MCF 10A (cell line): ENCODE measurements at regions not wholly inside any gene's neighbourhood (a gene's known extent, or its start where the extent isn't known, plus 50 kb on each side); places are given as distances from the start of the nearest gene placed in this dataset.
A peak's percentile ranks its signal among the peaks of the same experiment; 100 is the strongest.

Source experiments
- BruUV-seq: library from RNA; stranded (reverse); fragments of 400-500 nt; replicated peaks from 2 replicates; lab custom pipeline; 2021; lab: Mats Ljungman, UMichigan
- CTCF ChIA-PET: fragments of 300-600 bp; sonication (Branson Sonifier 250); formaldehyde crosslinking; extraction: SDS; loops from one replicate; lab custom pipeline; 2021; ENCODE audit warnings: antibody characterized with exemption, inconsistent platforms; lab: Yijun Ruan, JAX
- POLR2A ChIA-PET: fragments of 300-600, 350-650 bp; sonication (Branson Sonifier 250); formaldehyde crosslinking; extraction: SDS; loops from one replicate; lab custom pipeline; 2020; ENCODE audit warnings: antibody characterized with exemption, inconsistent platforms; lab: Yijun Ruan, JAX
- DNase-seq: peaks from one replicate; pipeline ENCODE4 v3.0.0-alpha.2; 2018; ENCODE audit not compliant: unreplicated experiment
- H3K27ac Mint-ChIP-seq: one replicate; pipeline ENCODE4 v1.8.0; 2022; ENCODE audit warnings: mild to moderate bottlenecking, low read depth, mixed read lengths; ENCODE audit not compliant: unreplicated experiment
- H3K27me3 Mint-ChIP-seq: one replicate; pipeline ENCODE4 v1.8.0; 2022; ENCODE audit warnings: mixed read lengths; ENCODE audit not compliant: insufficient read depth, unreplicated experiment
- H3K36me3 Mint-ChIP-seq: one replicate; pipeline ENCODE4 v1.8.0; 2022; ENCODE audit warnings: mild to moderate bottlenecking, moderate library complexity, mixed read lengths; ENCODE audit not compliant: insufficient read depth, unreplicated experiment
- H3K4me1 Mint-ChIP-seq: one replicate; pipeline ENCODE4 v1.8.0; 2022; ENCODE audit warnings: mixed read lengths; ENCODE audit not compliant: insufficient read depth, unreplicated experiment
- H3K4me3 Mint-ChIP-seq: one replicate; pipeline ENCODE4 v1.8.0; 2022; ENCODE audit warnings: mild to moderate bottlenecking, moderate library complexity, mixed read lengths; ENCODE audit not compliant: unreplicated experiment
- H3K9me3 Mint-ChIP-seq: one replicate; pipeline ENCODE4 v1.8.0; 2022; ENCODE audit warnings: mixed read lengths; ENCODE audit not compliant: unreplicated experiment
- intact Hi-C: fragments of 100-400 bp; cut with micrococcal nuclease; formaldehyde crosslinking; loops from 2 replicates; pipeline ENCODE4 v1.14.1; 2022
- TF ChIP-seq, protein P1 (sequence below): fragments of 200-600 bp; IDR thresholded peaks from one replicate; pipeline ENCODE4 v1.8.0; 2022; ENCODE audit warnings: antibody characterized with exemption, mild to moderate bottlenecking; ENCODE audit not compliant: unreplicated experiment

DNA sequence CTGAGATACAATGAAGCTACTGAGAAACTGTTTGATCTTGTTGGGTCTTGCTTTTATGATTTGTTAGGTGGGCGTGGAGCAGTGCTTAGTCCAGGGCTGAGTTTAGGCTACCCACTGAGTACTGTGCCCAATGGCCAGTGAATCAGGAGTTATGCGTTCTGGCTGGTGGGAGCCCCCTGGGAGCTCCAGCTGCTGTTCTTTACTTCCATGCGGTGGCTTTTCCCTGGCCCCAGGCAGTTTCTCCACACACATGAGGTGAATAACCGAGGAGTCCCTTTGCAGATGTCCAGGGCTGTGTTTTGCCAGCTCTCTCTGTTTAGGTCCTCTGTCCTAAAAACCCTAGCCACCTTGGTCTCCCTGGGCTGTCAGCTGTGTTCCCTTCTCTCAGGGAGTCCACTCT lies 106.5 kb downstream of the KLF13 start:
- ChIA-PET POLR2A (no interaction called here), CTCF (interaction anchor here (0.6 to 9.0 kb wide), 5 partner anchors 8 to 67 kb away, joined by 3 to 116 read pairs (median 4); no protein-coding TSS in a partner anchor)
- Mint-ChIP-seq H3K4me3 (no peak overlapping the region), H3K27ac (no peak overlapping the region), H3K4me1 (peaks cover 15% of the 10 kb centered on the region), H3K9me3 (no peaks in the 10 kb centered on the region), H3K36me3 (no peaks in the 10 kb centered on the region), H3K27me3 (no peaks in the 10 kb centered on the region)
- no peak for DNase-seq
- no TSS peak for BruUV-seq
- TF ChIP-seq, protein P1, sequence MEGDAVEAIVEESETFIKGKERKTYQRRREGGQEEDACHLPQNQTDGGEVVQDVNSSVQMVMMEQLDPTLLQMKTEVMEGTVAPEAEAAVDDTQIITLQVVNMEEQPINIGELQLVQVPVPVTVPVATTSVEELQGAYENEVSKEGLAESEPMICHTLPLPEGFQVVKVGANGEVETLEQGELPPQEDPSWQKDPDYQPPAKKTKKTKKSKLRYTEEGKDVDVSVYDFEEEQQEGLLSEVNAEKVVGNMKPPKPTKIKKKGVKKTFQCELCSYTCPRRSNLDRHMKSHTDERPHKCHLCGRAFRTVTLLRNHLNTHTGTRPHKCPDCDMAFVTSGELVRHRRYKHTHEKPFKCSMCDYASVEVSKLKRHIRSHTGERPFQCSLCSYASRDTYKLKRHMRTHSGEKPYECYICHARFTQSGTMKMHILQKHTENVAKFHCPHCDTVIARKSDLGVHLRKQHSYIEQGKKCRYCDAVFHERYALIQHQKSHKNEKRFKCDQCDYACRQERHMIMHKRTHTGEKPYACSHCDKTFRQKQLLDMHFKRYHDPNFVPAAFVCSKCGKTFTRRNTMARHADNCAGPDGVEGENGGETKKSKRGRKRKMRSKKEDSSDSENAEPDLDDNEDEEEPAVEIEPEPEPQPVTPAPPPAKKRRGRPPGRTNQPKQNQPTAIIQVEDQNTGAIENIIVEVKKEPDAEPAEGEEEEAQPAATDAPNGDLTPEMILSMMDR: no peak
- intact Hi-C loops: no loop called here

DNA sequence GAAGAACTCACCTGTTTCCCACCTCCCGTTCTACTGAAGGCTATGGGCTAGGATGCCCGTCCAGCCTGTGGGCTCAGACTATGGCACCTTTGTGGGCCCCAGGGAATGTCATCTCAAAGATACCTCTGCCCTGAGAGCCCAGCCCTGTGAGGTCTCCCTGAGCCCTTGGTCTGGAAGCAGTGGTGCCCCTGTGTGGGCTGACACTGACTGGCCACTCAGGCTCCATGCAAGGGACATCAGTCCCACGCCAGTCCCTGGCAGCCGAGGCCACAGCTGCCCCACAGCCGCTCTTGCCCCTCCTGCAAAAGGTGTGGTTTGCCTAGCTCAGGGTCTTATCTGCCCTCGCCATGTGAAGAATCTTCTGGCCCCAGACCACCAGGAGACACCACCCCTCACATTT lies 106.9 kb downstream of the KLF13 start:
- DNase-seq: no peak
- intact Hi-C loops: no loop called here
- no peaks in the 10 kb centered on the region for H3K27me3 Mint-ChIP-seq
- TF ChIP-seq, protein P1: no peak
- H3K9me3 Mint-ChIP-seq: no peaks in the 10 kb centered on the region
- BruUV-seq: no TSS peak
- ChIA-PET CTCF (interaction anchor here (0.6 to 9.0 kb wide), 7 partner anchors 8 to 68 kb away, joined by 3 to 116 read pairs (median 4); no protein-coding TSS in a partner anchor), POLR2A (interaction anchor here (0.9 to 2.6 kb wide), 2 partner anchors 8 to 32 kb away, joined by 3 to 12 read pairs; no protein-coding TSS in a partner anchor)
- H3K36me3 Mint-ChIP-seq: no peaks in the 10 kb centered on the region
- H3K4me3 Mint-ChIP-seq: no peak overlapping the region
- H3K27ac Mint-ChIP-seq: no peak overlapping the region
- H3K4me1 Mint-ChIP-seq: peaks cover 15% of the 10 kb centered on the region

DNA sequence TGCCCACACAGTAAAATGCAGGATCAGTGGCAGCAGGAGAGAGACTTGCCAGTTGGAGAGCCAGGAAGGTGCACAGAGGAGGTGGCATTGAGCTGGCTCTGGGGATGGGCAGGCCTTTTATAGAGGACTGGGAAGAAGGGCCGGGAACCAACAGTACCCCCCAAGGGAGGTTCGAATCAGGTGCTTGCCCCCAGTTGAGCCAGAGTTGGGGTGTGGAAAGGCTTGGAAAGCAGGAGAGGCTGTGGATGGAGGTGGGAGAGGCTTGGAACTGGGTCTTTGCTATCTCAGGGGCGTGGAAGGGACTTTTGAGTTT lies 107.6 kb downstream of the KLF13 start:
- Mint-ChIP-seq H3K9me3 (no peaks in the 10 kb centered on the region), H3K36me3 (no peaks in the 10 kb centered on the region), H3K4me3 (no peak overlapping the region), H3K4me1 (peaks cover 15% of the 10 kb centered on the region), H3K27ac (peak overlapping the region; percentile 90), H3K27me3 (no peaks in the 10 kb centered on the region)
- POLR2A ChIA-PET: interaction anchor here (0.8 to 2.6 kb wide), 8 partner anchors 8 to 442 kb away, joined by 3 to 13 read pairs (median 6); partner anchors contain the start of gene MTMR10
- no peak for DNase-seq
- CTCF ChIA-PET: interaction anchor here (0.6 to 9.0 kb wide), 18 partner anchors 9 to 234 kb away, joined by 3 to 116 read pairs (median 5); partner anchors contain the start of gene KLF13
- intact Hi-C loops: loop anchor here (2.0 kb wide), 1 partner anchor 107 kb away; the partner anchor contains the start of gene KLF13
- BruUV-seq: no TSS peak
- TF ChIP-seq, protein P1: no peak

DNA sequence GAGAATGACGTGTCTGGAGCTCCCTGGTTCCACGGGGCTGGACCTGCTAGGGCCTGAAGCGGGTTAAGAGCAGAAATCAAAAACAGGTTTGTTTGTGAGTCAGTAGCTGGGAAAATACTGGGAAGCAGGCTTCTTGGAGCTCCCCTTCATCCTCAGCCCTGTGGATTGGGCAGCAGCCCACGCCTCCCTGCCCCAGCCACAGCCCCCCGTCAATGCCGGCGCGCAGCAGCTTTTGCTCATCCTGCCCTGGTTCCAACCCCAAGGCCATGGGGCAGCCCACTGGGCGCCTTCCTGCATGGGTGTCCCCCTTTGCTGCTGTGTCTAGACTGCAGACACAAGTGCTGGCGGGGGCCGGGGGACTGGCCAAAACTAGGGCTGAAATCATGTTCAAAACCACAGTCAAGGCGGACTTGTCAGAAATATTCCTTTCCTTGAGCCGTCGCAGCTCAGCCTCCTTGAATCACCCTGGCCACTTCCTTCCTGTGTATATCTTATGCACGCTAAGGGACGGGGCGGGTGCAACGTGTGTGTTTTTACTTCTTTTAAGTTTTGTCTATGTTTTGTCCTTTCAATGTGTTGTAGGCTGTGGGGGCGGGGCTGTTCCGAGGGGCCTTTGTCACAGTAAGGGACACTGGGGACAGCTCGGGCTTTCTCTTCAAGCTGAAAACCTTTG lies 108.1 kb downstream of the KLF13 start:
- peak overlapping the region; percentile 26 for H3K4me3 Mint-ChIP-seq
- no peaks in the 10 kb centered on the region for H3K27me3 Mint-ChIP-seq
- H3K9me3 Mint-ChIP-seq: no peaks in the 10 kb centered on the region
- H3K27ac Mint-ChIP-seq: peak overlapping the region; percentile 90
- CTCF ChIA-PET: interaction anchor here (0.6 to 9.0 kb wide), 23 partner anchors 10 to 812 kb away, joined by 3 to 116 read pairs (median 4); partner anchors contain the start of gene KLF13
- intact Hi-C loops: loop anchor here (1.0 to 2.0 kb wide), 4 partner anchors 54 to 219 kb away; partner anchors contain the start of gene KLF13
- no TSS peak for BruUV-seq
- H3K36me3 Mint-ChIP-seq: no peaks in the 10 kb centered on the region
- POLR2A ChIA-PET: interaction anchor here (0.8 to 2.6 kb wide), 17 partner anchors 9 to 443 kb away, joined by 3 to 13 read pairs (median 4); partner anchors contain the start of genes KLF13 and MTMR10
- peak; percentile 68 for DNase-seq
- TF ChIP-seq, protein P1: no peak
- peaks cover 15% of the 10 kb centered on the region for H3K4me1 Mint-ChIP-seq
